Renal cortex interstitium (tissue), 11 donors: ENCODE measurements at regions not wholly inside any gene's neighbourhood (a gene's known extent, or its start where the extent isn't known, plus 50 kb on each side); places are given as distances from the start of the nearest gene placed in this dataset.
A peak's percentile ranks its signal among the peaks of the same experiment; 100 is the strongest.

Source experiments
- DNase-seq, 11 donors: peaks; one replicate each; pipeline ENCODE4 v3.0.0-alpha.2; 2013; ENCODE audit warnings: low read depth in 9 of 11, low spot score in 4 of 11; ENCODE audit errors: extremely low read depth in 1 of 11

DNA sequence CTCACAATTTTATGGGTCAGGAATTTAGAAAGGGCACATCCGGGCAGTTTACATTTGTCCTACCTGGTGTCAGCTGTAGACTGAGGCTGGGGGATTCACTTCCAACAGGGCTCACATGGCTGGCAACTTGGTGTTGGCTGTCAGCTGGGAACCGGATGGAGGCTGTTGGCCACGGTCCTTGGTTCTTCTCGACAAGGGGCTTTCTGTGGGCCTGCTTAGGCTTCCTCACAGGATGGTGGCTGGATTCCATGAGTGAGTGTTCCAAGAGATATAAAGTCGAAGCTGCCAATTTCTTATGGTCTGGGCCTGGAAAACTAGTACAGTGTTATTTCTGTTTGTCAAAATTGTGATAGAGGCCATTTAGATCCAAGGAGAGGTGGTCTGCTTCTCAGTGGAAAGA, 127.9 kb downstream of the PTCSC3 start:
- no peak for DNase-seq

DNA sequence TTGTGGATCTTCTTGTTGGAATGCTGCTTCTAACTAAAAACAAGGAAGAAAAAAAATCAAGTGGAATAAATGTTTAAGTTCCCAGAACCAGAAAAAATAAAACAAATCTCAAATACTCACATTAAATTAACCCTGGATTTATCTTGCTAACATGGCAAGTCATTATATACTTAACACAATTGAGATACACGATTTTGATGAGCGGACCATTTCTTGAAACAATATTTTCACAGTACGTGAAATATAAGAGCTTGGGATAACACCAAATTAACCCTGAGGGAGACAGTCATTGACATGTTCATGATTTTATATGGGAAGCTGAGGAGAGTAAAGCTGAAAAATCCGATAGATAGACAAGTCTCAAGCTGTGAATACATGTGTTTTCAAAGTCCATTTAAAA, 128.6 kb downstream of the PTCSC3 start:
- DNase-seq: no peak

DNA sequence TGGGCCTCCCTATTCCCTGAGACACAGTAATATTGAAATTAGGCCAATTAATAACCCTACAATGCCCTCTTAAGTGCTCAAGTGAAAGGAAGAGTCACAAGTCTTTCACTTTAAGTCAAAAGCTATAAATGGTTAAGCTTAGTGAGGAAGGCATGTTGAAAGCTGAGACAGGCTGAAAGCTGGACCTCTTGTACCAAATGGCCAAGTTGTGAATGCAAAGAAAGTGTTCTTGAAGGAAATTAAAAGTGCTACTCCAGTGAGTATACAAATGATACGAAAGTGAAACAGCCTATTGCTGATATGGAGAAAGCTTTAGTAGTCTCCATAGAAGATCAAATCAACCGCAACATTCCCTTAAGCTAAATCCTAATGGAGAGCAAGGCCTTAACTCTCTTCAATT, 140.8 kb downstream of the PTCSC3 start:
- no peak for DNase-seq

DNA sequence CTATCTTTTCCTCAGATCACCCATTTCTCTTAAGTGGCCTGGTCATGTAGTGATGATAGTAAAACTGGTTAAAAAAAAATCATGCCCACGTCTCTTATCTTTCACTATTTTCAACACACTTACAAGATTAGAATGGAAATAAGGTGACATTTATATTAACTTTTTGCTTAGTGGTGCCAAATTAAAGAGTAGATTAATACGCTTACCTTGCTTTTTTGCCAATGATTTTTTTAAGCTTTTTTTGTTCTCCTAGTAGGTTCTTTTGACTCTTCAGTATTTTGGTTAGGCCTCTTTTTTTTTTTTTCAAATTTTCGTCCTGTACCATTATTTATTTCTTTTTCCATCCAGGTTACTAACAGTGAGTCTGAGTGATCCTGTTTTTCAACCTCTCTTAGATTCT, 147.9 kb downstream of the PTCSC3 start:
- no peak for DNase-seq

DNA sequence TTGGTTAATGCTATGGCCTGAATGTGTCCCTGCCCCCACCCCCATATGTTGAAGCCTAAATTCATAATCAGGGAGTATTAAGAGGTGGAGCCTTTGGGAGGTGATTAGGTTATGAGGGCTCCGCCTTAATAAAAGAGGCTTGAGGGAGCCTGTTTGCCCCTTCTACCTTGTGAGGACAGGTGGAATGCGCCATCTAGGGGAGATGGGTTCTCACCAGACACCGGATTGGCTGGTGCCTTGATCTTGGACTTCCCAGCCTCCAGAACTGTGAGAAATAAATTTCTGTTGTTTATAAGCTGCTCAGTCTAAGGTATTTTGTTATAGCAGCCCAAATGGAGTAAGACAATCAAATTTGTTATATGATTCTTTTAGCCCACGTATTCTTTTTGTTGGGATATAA, 148.3 kb downstream of the PTCSC3 start:
- DNase-seq: no peak

DNA sequence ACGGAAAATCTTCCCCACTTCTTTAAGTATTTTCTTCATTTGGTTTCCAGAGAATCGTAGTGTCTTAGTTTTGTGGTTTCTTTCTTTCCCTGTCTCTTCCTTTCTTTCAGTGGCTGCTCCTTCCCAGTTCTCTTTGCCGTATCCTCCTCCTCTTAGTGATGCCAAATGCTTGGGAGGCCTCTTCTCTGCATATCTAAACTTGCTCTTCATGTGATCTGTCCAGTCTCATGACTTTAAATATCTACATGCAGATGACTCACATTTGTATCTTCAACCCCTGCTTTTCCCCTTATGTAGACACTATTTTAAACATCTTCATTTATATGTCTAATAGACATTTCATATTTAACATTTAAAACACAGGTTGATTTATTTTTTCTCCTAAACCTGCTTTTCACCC, 149.2 kb downstream of the PTCSC3 start:
- DNase-seq: no peak

DNA sequence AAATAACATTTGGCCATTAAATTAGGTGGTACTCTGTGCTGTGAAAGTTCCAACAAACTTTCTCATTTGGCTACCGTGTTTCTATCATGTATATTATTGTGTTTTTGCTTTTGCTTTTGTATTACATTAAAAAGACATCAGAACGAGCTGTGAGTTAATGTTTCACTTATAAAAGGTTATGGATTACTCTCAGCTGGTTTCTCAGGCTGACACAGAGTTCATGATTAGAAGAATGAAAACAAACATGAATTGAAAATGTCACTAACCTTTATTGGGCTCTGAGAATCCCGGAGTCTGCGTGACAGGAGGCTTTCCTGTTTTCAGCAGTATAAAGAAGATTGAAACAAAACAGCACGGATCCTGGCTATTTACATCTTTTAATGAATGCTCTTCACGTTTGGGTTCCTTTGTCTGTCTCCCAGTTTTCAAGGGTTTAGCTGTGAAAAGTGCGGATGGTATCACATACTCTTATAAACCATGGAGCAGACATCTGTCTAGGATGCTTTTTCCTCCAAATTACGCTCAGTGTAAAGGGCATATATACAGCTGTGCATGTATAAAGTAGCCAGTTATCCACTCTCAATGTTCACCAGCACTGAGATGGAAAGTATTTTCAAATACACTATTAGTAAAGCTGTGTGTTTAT, 153.6 kb downstream of the PTCSC3 start:
- no peak for DNase-seq

DNA sequence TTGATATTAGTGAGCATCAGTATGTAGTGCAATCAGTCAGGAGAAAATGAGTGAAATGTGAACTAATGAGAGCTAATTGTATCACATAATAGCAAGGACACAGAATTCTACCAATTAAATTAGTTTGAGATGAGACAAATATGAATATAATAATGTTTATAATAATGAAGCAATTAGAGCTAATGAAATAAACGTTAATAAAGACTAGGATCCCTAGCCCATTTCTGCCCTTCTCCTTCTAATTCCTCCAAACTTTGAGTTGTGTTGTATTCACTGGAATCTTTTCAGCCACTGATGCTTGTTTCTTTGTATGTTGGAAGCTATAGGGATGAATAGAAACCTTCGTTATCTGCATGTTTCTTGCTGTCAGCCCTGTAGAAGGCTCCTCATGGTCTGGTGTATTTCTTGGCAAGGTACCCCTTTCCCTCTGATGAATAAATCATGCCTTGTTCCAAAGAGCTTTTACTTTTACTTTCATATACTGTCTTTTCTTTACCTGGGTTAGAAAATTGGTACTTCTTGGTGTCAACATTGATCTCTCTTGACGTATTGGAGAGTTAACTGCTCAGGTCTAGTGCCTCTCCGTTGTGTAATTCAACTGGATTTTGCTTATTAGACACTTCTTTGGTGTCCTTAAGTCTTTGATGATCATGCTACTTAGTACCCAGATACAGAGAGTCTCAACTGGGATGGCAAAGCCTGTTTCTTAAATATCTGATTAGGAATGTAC, 154.8 kb downstream of the PTCSC3 start:
- DNase-seq: no peak

DNA sequence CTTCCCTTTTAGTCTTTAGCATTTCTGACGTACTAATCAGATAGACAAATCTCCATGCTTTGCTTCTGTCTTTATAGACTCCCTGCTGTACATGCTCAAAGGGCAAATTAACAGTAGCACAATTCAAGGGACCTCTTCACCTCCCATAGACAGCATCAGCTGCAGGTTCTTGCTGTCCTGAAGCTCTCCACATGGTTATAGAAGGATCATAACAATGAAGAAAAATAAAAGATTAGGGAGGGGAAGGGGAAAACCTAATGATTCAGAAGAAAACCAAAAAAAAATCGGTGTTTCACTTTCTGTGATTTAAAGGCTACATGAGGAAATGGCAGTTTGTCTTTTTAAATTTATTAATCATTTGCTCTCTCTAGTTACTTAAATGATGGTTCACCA, 155.5 kb downstream of the PTCSC3 start:
- no peak for DNase-seq

DNA sequence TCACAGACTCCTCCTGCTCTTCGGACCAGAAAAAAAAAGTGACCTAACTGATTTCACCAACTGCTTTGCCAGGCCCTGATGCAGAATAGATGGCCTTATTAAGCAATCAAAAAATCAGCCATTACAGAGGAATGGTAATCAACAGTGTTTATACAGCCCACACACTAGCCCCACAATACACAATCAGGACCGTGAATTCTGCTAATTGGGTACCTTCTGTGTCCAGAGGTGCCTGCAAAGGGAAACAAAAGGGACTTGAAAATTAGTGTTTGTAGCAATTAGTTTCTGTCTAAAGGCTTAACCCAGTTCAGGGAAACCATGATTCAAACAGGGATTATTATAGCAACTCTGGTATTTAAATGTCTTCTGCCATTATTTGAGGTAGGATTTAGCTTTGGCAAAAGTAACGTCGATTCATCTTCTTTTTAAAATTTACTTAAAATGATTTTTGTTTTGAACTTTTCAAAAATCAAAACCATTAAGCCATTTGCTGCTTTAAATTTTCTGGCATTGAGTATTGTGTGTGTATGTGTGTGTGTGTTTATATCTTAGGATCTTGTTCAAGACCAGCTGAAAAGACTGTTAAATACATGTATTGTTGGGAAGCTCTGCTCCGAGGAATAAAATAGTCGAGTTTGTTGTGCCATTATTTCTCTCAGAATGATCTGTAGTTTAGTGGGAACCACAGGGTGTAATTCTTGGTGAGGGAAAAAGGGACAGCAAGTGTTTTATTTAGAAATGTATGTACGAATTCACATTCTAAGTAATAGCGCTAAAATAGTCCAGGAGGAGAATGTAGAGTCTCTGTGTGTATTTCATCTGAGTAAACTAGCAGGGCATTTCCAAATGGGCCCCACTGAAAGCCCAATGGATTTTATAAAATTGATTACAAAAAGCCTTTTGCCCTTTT, 156.1 kb downstream of the PTCSC3 start:
- DNase-seq: no peak

DNA sequence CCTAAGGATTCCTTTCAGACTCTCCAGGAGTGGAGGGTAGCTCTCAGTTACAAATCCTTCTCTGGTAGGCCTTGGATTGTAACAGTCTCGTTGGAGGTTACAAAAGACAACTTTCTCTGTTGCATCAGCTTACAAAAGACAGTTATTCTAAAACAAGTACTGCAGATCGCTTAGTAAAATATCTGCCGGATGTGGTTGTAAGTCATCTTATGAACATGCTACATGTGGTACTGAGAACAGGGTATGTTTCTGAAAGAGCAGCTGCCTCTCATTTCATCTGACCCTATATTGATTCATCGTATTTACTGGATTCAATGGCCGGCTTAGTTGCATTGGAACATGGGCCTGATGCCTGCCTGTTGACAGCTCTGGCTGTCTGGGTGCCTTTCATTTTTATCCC, 157.4 kb downstream of the PTCSC3 start:
- DNase-seq: no peak

DNA sequence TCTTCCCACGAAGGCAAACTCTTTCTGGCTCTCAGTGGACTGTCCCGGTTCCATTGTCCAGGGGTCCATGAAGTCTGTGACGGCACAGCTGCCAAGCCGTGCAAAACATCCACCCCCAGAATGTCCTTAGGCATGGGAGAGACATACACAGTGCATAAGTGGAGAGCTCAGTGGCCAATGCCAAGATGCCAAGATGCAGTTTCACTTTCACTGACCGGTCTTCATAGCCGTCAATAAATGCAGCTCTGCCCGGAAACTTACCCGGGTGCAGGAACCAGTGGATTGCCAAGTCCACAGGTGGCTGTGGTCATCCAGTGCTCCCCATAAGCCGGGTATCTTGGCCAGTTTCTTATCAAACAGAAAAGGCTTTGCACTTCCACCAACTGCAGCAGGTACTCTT, 162.3 kb downstream of the PTCSC3 start:
- DNase-seq: no peak

DNA sequence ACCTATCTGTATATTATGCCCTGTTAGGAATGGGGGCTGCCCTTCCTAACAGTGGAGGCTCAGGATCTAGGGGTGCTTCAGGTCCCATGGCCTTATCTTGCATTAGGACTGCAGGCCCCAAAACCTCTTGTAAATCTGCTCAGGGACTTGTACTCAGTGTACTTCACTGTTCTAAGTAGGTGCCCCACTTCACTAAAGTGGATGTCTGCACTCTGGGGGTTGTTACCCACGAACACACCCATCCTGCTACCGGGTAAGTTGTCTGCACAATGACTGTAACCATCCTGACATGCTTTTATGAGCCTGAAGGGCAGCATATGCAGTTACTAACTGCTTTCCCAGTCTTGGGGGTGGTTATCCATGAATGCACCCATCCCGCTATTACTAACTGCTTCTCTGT, 163.0 kb downstream of the PTCSC3 start:
- DNase-seq: no peak

DNA sequence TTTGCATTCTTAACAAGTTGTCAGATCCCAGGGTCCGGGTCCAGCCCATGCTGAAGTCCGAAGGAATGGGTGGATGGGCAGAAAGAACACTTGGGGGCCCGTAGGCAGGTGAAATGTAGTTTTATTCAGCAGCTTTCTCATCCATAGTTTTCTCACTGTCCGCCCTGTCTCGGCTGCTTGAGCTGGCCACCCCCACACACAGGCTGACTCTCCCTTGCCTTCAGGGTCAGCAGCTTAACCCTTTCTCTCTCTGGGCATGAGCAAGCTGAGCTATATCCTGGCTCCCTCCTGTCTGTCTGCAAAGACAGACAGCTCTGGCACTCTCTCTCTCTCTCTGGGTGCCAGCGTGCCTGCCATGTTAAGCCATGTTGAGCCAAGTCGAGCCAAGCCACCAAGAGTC, 163.9 kb downstream of the PTCSC3 start:
- peak in 3 of 11 donors; percentile 5 to 12 (median 11) for DNase-seq

DNA sequence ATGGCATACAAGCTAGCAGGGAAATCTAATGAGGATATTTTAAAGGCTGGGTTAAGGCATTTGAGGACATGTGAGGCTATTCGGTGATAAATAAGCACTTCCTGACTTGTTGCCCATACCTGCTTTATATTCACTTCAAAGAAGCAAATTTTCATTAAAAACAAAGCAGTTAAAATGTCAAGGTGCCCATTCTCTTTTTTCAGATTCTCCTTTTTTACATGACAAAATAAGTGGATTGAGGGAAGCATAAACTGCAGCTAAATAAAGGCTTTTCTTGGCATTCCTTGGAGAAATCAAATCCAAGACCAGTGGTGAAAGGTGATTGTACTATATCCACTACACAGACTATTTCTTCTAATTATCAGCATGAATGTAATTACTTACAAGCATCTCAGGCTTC, 166.9 kb downstream of the PTCSC3 start:
- DNase-seq: no peak

DNA sequence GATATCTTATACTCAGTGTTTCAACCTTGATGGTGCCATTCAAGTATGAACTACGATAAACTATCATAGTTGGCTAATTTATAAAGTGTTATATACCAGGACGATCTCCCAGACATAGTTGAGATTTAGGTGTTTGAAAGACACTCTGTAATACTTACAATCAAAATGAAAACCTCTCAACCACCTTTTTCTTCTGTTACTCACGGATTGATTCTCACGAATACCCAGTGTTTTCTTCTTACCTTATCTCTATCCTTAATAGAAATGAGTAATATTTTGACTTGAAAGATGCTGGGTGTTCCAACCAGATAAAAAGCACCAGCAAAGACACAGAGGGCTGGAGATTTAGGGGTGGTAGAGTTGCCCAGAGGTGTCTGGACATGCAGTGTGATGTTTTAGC, 169.9 kb downstream of the PTCSC3 start:
- no peak for DNase-seq

DNA sequence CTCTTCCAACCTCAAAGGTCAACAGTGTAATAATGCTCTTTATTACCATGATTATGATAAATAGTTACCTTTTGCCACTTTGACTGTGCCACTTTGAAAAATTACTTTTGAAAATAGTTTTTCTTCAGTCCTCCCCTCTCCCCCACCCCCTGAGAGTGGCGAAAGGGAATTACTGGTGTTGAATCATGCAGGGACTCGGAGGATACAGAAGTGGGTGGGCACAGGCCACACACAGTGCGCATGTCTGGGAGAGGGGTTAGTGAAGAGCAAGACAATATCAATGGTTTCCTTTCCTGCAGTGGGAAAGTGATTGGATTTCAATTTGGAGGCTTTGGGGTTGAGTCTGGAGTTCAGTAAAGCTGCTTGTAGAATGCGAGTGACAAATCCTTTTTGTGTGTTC, 170.9 kb downstream of the PTCSC3 start:
- no peak for DNase-seq

DNA sequence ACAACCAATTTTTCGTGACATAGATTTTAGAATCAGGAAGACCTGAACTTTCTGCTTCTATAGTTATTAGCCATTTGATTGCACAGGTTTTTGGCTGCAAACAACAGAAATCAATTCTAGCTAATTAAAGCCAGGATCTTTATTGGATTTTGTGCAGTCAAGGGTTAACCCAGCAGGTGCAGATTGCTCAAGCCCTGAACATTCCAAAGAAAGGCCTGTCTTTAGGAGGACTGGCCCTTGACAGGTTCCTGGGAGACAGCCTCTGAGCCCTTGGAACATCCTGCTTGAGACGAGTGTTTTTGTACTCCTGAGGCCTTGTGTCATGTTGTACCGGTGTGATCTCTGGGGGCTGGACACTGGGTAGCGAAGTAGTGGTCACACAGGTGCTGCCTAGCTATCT, 174.6 kb downstream of the PTCSC3 start:
- no peak for DNase-seq

DNA sequence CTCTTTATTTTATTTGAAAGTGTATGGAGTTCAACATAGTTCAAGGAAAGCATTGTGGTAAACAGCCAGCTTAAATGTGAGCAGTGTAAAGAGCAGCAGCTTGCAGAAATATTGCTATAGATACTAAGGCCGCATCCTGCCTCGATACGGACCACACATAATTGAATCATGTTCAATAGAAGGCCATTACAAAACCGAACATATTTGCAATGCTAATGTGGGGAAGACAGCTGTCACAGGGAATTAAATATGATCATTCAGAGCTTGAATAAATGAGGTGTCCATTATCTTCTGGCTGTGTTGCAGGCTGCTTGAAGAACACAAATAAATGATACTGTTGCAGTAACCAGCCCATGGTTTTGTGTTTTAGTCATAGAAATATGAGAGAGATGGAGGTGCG, 173.2 kb downstream of the BRMS1L start:
- DNase-seq: no peak

DNA sequence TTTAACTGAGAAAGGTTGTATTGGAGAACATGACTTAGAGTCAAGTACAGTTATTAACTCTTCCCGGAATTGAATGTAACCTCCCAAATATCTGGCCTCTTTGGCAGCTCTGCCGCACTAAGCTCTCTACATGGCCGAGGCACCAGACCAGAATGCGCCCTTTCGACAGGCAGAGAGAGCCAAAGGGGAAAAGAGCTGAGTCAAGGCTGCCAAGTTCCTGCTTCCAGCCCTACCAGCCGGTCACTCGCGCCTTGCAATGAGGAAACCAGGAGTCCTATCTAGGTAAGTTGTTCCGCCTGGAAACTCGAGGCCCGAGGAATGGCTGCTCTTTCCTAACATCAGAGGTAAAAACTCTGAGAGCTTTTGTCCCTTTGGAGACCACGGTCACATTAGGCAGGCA, 172.2 kb downstream of the BRMS1L start:
- DNase-seq: no peak
